SK-N-SH treated with all-trans-retinoic acid at 6 μM for 48 hours (cell line): ENCODE measurements at regions not wholly inside any gene's neighbourhood (a gene's known extent, or its start where the extent isn't known, plus 50 kb on each side); places are given as distances from the start of the nearest gene placed in this dataset.

ENCODE experiments used
- ATAC-seq: fragments of 200-7000 bp; cut with Tn5 transposase; 3 replicates; pipeline ENCODE4 v1.9.1; 2020; ENCODE audit warnings: mild to moderate bottlenecking, moderate library complexity
- ARNTL ChIP-seq: fragments of 450-650 bp; formaldehyde crosslinking; IDR thresholded peaks from 2 replicates; pipeline ENCODE4 v1.5.0; 2020; ENCODE audit warnings: low read depth, mild to moderate bottlenecking, moderate library complexity, borderline replicate concordance
- CSDC2 ChIP-seq: fragments of 250-450 bp; sonication (Bioruptor Pico); IDR thresholded peaks from 2 replicates; pipeline ENCODE4 v1.5.0; 2020; ENCODE audit warnings: mild to moderate bottlenecking, moderate library complexity
- GLIS3 ChIP-seq: fragments of 250-450 bp; sonication (Bioruptor Pico); IDR thresholded peaks from 2 replicates; pipeline ENCODE4 v1.5.0; 2020; ENCODE audit warnings: mild to moderate bottlenecking, moderate library complexity
- ISL1 ChIP-seq: fragments of 250-450 bp; sonication (Bioruptor Pico); IDR thresholded peaks from 2 replicates; pipeline ENCODE4 v2.1.2; 2022; ENCODE audit warnings: mild to moderate bottlenecking, moderate library complexity
- OSR1 ChIP-seq: fragments of 250-450 bp; sonication (Bioruptor Pico); IDR thresholded peaks from 2 replicates; pipeline ENCODE4 v1.8.0; 2022; ENCODE audit warnings: moderate library complexity, mild to moderate bottlenecking, inconsistent platforms
- PPARA ChIP-seq: fragments of 250-450 bp; sonication (Bioruptor Pico); IDR thresholded peaks from 2 replicates; pipeline ENCODE4 v1.5.0; 2020; ENCODE audit warnings: mild to moderate bottlenecking, borderline replicate concordance
- RARB ChIP-seq: fragments of 250-450 bp; sonication (Bioruptor Pico); IDR thresholded peaks from 2 replicates; pipeline ENCODE4 v1.8.0; 2021; ENCODE audit warnings: mild to moderate bottlenecking, moderate library complexity
- TCF4 ChIP-seq: fragments of 250-450 bp; sonication (Bioruptor Pico); IDR thresholded peaks from 2 replicates; pipeline ENCODE4 v1.8.0; 2021; ENCODE audit warnings: mild to moderate bottlenecking, moderate library complexity, borderline replicate concordance
- ZC3H10 ChIP-seq: fragments of 250-450 bp; sonication (Bioruptor Pico); IDR thresholded peaks from 2 replicates; pipeline ENCODE4 v1.5.1; 2021; ENCODE audit warnings: mild to moderate bottlenecking, moderate library complexity
- ZFP3 ChIP-seq: fragments of 250-450 bp; sonication (Bioruptor Pico); IDR thresholded peaks from 2 replicates; pipeline ENCODE4 v1.5.0; 2020; ENCODE audit warnings: mild to moderate bottlenecking, moderate library complexity
- ZFP30 ChIP-seq: fragments of 450-650 bp; formaldehyde crosslinking; IDR thresholded peaks from 2 replicates; pipeline ENCODE4 v1.5.0; 2022; ENCODE audit warnings: mild to moderate bottlenecking, moderate library complexity
- ZNF70 ChIP-seq: fragments of 450-650 bp; formaldehyde crosslinking; IDR thresholded peaks from 2 replicates; pipeline ENCODE4 v1.5.0; 2020; ENCODE audit warnings: mild to moderate bottlenecking, moderate library complexity
- ZNF8 ChIP-seq: fragments of 450-650 bp; formaldehyde crosslinking; IDR thresholded peaks from 2 replicates; pipeline ENCODE4 v1.5.0; 2020; ENCODE audit warnings: mild to moderate bottlenecking, moderate library complexity
- TF ChIP-seq, protein P1 (sequence below): fragments of 250-450 bp; sonication (Bioruptor Pico); IDR thresholded peaks from 2 replicates; pipeline ENCODE4 v1.5.0; 2020; ENCODE audit warnings: mild to moderate bottlenecking, moderate library complexity
- TF ChIP-seq, protein P2 (sequence below): fragments of 250-450 bp; sonication (Bioruptor Pico); IDR thresholded peaks from 2 replicates; pipeline ENCODE4 v1.8.0; 2021; ENCODE audit warnings: low read depth, mild to moderate bottlenecking, moderate library complexity, borderline replicate concordance
- TF ChIP-seq, protein P3 (sequence below): fragments of 250-450 bp; sonication (Bioruptor Pico); IDR thresholded peaks from 2 replicates; pipeline ENCODE4 v1.8.0; 2020; ENCODE audit warnings: mild to moderate bottlenecking, moderate library complexity, borderline replicate concordance
- TF ChIP-seq, protein P4 (sequence below): fragments of 250-450 bp; sonication (Bioruptor Pico); IDR thresholded peaks from 2 replicates; pipeline ENCODE4 v1.5.1; 2020; ENCODE audit warnings: low read depth, mild to moderate bottlenecking, moderate library complexity

DNA sequence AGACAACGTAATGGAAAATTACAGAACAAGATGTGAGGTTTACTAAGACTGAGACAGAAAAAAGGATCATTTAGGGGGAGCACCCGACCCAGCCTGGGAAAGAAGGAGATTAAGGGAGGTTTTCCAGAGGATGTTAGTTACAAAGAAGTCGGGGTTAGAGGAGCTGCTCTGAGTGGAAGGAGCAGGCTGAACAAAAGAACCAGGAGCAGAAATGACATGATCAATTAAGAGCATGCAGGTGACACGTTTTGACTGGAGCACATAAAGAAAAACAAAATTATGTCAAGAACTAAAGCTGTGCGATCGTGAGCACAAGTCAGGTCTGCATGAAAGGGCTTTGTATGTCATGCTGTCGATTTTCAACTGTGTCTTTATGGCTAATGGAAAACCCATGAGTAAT lies 417.3 kb upstream of the MARCKS start:
- ATAC-seq, result no peak
- TF ChIP-seq ZNF70 (no peak), TCF4 (CRISPR knock-in tag) (no peak), CSDC2 (CRISPR knock-in tag) (no peak)
- TF ChIP-seq, all 23 proteins: peak for 0

DNA sequence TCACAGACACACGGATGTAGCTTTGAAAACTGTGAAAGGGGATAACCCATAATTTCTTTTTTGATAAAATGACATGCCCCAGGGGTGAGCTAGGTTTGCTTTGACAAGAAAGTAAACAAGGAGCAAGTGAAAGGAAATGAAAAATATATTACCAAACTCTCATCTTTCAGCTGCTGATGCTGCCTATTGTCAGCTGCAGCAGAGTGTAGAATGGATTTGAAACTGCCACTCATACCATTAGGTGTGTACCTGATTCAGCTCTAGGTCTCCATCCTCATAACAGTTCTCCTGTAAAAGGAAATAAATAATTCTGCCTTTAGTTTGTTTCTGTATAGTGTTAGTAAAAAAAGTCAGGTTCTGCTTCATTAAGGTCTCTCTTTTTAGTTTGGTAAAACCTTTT lies 415.1 kb upstream of the MARCKS start:
- no peak for TF ChIP-seq ZFP3 (CRISPR knock-in tag)
- no peak for TF ChIP-seq ZC3H10
- TF ChIP-seq, protein P1, sequence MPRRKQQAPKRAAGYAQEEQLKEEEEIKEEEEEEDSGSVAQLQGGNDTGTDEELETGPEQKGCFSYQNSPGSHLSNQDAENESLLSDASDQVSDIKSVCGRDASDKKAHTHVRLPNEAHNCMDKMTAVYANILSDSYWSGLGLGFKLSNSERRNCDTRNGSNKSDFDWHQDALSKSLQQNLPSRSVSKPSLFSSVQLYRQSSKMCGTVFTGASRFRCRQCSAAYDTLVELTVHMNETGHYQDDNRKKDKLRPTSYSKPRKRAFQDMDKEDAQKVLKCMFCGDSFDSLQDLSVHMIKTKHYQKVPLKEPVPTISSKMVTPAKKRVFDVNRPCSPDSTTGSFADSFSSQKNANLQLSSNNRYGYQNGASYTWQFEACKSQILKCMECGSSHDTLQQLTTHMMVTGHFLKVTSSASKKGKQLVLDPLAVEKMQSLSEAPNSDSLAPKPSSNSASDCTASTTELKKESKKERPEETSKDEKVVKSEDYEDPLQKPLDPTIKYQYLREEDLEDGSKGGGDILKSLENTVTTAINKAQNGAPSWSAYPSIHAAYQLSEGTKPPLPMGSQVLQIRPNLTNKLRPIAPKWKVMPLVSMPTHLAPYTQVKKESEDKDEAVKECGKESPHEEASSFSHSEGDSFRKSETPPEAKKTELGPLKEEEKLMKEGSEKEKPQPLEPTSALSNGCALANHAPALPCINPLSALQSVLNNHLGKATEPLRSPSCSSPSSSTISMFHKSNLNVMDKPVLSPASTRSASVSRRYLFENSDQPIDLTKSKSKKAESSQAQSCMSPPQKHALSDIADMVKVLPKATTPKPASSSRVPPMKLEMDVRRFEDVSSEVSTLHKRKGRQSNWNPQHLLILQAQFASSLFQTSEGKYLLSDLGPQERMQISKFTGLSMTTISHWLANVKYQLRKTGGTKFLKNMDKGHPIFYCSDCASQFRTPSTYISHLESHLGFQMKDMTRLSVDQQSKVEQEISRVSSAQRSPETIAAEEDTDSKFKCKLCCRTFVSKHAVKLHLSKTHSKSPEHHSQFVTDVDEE (CRISPR knock-in tag), result no peak
- TF ChIP-seq, protein P2, sequence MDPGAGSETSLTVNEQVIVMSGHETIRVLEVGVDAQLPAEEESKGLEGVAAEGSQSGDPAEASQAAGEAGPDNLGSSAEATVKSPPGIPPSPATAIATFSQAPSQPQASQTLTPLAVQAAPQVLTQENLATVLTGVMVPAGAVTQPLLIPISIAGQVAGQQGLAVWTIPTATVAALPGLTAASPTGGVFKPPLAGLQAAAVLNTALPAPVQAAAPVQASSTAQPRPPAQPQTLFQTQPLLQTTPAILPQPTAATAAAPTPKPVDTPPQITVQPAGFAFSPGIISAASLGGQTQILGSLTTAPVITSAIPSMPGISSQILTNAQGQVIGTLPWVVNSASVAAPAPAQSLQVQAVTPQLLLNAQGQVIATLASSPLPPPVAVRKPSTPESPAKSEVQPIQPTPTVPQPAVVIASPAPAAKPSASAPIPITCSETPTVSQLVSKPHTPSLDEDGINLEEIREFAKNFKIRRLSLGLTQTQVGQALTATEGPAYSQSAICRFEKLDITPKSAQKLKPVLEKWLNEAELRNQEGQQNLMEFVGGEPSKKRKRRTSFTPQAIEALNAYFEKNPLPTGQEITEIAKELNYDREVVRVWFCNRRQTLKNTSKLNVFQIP, result no peak
- TF ChIP-seq RARB (CRISPR knock-in tag), result no peak
- TF ChIP-seq, protein P3, sequence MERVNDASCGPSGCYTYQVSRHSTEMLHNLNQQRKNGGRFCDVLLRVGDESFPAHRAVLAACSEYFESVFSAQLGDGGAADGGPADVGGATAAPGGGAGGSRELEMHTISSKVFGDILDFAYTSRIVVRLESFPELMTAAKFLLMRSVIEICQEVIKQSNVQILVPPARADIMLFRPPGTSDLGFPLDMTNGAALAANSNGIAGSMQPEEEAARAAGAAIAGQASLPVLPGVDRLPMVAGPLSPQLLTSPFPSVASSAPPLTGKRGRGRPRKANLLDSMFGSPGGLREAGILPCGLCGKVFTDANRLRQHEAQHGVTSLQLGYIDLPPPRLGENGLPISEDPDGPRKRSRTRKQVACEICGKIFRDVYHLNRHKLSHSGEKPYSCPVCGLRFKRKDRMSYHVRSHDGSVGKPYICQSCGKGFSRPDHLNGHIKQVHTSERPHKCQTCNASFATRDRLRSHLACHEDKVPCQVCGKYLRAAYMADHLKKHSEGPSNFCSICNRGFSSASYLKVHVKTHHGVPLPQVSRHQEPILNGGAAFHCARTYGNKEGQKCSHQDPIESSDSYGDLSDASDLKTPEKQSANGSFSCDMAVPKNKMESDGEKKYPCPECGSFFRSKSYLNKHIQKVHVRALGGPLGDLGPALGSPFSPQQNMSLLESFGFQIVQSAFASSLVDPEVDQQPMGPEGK, result no peak
- TF ChIP-seq ZNF8 (CRISPR knock-in tag), result no peak
- TF ChIP-seq PPARA (CRISPR knock-in tag), result no peak
- TF ChIP-seq, protein P4, sequence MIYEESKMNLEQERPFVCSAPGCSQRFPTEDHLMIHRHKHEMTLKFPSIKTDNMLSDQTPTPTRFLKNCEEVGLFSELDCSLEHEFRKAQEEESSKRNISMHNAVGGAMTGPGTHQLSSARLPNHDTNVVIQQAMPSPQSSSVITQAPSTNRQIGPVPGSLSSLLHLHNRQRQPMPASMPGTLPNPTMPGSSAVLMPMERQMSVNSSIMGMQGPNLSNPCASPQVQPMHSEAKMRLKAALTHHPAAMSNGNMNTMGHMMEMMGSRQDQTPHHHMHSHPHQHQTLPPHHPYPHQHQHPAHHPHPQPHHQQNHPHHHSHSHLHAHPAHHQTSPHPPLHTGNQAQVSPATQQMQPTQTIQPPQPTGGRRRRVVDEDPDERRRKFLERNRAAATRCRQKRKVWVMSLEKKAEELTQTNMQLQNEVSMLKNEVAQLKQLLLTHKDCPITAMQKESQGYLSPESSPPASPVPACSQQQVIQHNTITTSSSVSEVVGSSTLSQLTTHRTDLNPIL (CRISPR knock-in tag), result no peak
- TF ChIP-seq ISL1, result no peak
- no peak for TF ChIP-seq TCF4 (CRISPR knock-in tag)
- no peak for TF ChIP-seq GLIS3 (CRISPR knock-in tag)
- TF ChIP-seq CSDC2 (CRISPR knock-in tag), result no peak
- no peak for TF ChIP-seq ZFP30 (CRISPR knock-in tag)
- TF ChIP-seq OSR1 (CRISPR knock-in tag), result no peak
- TF ChIP-seq ARNTL, result no peak
- no peak for ATAC-seq

DNA sequence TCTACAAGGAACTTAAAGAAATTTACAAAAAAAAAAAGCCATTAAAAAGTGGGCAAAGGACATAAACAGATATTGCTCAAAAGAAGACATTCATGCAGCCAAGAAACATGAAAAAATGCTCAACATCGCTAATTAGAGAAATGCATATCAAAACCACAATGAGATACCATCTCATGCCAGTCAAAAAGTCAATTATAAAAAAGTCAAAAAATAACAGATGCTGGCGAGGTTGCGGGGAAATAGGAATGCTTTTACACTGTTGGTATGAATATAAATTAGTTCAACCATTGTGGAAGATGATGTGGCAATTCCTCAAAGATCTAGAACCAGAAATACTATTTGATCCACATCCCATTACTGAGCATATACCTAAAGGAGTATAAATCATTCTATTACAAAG lies 411.9 kb upstream of the MARCKS start:
- TF ChIP-seq, protein P1 (CRISPR knock-in tag), result no peak
- TF ChIP-seq TCF4 (CRISPR knock-in tag), result no peak
- no peak for ATAC-seq

DNA sequence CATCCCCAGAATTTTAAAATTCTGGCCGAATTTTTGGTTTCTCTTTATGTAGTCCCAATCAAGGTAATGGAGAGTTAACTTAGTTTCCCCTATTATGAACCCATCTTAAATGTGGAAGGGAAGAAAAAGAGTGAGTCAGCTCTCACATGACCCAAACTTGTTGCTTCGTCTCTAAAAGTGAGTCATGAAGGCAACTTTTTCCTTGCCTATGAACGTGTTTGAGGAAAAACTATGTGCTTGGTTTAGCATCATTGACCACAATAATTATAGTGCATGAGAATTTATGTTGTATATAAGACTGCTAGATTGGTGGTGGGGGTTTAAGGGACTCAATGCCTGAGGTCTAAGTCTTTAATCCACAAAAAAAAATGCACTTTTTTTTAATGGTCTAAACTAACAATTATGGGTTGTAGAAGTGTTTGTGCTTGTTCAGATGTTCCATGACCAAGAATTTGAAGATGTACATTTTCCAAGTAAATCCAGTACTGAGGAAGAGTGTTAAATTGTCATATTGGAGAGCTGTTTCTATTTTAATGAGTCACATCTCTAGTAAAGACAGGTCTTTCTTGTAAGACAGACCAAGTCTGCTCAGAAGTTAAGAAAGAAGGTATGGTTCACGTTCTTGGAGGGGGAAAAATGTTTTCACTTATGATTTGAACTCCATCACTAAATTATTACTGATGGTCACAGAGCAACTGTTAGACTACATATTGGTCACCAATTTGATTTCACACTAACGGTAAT lies 409.9 kb upstream of the MARCKS start:
- ATAC-seq, result peak; percentile 60
- TF ChIP-seq, protein P2, result no peak
- TF ChIP-seq, protein P1 (CRISPR knock-in tag), result no peak
- 0 out of 2 replicates have a peak, but pooled peaks have one; percentile 1 for TF ChIP-seq ISL1
- no peak for TF ChIP-seq ZC3H10
- no peak for TF ChIP-seq ZNF8 (CRISPR knock-in tag)
- no peak for TF ChIP-seq CSDC2 (CRISPR knock-in tag)
- no peak for TF ChIP-seq ZFP30 (CRISPR knock-in tag)
- TF ChIP-seq RARB (CRISPR knock-in tag), result no peak
- TF ChIP-seq ZFP3 (CRISPR knock-in tag), result peak; percentile 47; the same call in 1 of the 2 replicates
